Gastrocnemius medialis (tissue), 4 donors: ENCODE measurements at regions not wholly inside any gene's neighbourhood (a gene's known extent, or its start where the extent isn't known, plus 50 kb on each side); places are given as distances from the start of the nearest gene placed in this dataset.

Experiments used
- CTCF ChIP-seq, 5 experiments: fragments of 450-650 bp in 3 of 5; fragments of 200-600 bp in 2 of 5; sonication (generic) in 2 of 5; IDR thresholded peaks in 4 of 5; conservative IDR thresholded peaks in 1 of 5; 1 replicate in 4 of 5; 2 replicates in 1 of 5; pipeline ENCODE4 v1.5.1; 2016 to 2019; ENCODE audit warnings: antibody characterized with exemption in 5 of 5, mild to moderate bottlenecking in 3 of 5, moderate library complexity in 3 of 5
- POLR2A ChIP-seq, 2 donors: fragments of 450-650 bp; IDR thresholded peaks; one replicate each; pipeline ENCODE4 v1.6.1; 2017; ENCODE audit warnings: antibody characterized with exemption in 2 of 2, mild to moderate bottlenecking in 2 of 2, moderate library complexity in 2 of 2

GRCh38 chr5:179405054-179405416 is 59.8 kb upstream of the ADAMTS2 start:
- TF ChIP-seq POLR2A (IDR thresholded peaks at IDR 0.05) (no peak), CTCF (IDR thresholded peaks at IDR 0.05 in 4 of 5, conservative IDR thresholded peaks at IDR 0.05 in 1 of 5) (no peak)
